ENCODE measurements at regions not wholly inside any gene's neighbourhood (a gene's known extent, or its start where the extent isn't known, plus 50 kb on each side); places are given as distances from the start of the nearest gene placed in this dataset.
"Not testable (repeated sequence)": the region's sequence is repeated elsewhere in the genome, so short reads cannot be mapped to it uniquely, and the experiment has no call there.

DNA sequence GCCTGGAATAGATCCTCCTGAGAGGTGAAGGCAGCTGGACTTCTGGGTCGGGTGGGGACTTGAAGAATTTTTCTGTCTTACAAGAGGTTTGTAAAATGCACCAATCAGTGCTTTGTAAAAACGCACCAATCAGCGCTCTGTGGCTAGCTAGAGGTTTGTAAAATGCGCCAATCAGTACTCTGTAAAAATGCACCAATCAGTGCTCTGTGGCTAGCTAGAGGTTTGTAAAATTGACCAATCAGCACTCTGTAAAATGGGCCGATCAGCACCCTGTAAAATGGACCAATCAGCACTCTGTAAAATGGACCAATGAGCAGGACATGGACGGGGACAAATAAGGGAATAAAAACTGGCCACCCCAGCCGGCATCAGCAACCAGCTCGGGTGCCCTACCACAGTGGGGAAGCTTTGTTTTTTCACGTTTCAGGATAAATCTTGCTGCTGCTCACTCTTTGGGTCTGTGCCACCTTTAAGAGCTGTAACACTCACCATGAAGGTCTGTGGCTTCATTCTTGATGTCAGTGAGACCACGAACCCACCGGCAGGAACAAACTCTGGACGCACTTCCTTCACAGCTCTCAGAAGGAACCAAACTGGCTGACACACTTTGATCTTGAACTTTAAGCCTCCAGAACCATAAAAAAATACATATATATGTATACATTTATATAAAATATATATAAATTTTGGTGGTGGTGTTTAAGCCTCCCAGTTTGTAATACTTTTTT lies 197.8 kb upstream of the SLCO3A1 start:
- TF ChIP-seq, protein P1, sequence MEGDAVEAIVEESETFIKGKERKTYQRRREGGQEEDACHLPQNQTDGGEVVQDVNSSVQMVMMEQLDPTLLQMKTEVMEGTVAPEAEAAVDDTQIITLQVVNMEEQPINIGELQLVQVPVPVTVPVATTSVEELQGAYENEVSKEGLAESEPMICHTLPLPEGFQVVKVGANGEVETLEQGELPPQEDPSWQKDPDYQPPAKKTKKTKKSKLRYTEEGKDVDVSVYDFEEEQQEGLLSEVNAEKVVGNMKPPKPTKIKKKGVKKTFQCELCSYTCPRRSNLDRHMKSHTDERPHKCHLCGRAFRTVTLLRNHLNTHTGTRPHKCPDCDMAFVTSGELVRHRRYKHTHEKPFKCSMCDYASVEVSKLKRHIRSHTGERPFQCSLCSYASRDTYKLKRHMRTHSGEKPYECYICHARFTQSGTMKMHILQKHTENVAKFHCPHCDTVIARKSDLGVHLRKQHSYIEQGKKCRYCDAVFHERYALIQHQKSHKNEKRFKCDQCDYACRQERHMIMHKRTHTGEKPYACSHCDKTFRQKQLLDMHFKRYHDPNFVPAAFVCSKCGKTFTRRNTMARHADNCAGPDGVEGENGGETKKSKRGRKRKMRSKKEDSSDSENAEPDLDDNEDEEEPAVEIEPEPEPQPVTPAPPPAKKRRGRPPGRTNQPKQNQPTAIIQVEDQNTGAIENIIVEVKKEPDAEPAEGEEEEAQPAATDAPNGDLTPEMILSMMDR (IDR thresholded peaks at IDR 0.05; ENCODE audit: poor library complexity) = not testable (repeated sequence)
- not testable (repeated sequence) for TF ChIP-seq EZH2 (IDR thresholded peaks at IDR 0.05; ENCODE audit: borderline replicate concordance); EZH2phosphoT487 (IDR thresholded peaks at IDR 0.05; ENCODE audit: low read depth, severe bottlenecking, unreplicated experiment)

All from hepatocyte (in vitro differentiated cells).